ENCODE measurements at regions not wholly inside any gene's neighbourhood (a gene's known extent, or its start where the extent isn't known, plus 50 kb on each side); places are given as distances from the start of the nearest gene placed in this dataset.

DNA sequence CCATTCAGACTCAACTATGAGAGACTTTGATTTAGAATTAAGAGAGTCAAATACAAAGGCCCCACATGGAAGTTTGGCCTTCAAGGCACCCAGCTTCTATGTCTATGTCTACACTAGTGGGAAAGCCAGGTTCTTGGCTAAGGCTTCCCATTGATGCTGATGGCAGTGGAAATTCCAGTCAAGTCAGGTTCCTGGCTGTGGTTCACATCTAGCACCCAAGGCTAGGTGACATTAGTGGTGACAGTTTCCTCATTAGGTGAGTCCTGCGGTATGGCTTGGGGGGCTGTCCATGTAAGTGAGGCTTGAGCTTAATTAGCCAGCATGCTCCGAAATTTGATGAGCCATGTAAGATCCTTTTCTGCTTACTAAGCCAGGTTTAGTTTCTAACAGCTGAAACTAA is 460.9 kb downstream of the RMST start:
- H3K36me3 Mint-ChIP-seq (ENCODE audit: unreplicated experiment): no peaks in the 10 kb centered on the region
- no peaks in the 10 kb centered on the region for H3K9me3 Mint-ChIP-seq (ENCODE audit: unreplicated experiment)
- DNase-seq: no peak
- no peaks in the 10 kb centered on the region for H3K27me3 Mint-ChIP-seq (ENCODE audit: unreplicated experiment)
- H3K4me1 Mint-ChIP-seq (ENCODE audit: low read depth, unreplicated experiment): no peaks in the 10 kb centered on the region
- H3K4me3 Mint-ChIP-seq (ENCODE audit: unreplicated experiment): no peak overlapping the region
- TF ChIP-seq, protein P1, sequence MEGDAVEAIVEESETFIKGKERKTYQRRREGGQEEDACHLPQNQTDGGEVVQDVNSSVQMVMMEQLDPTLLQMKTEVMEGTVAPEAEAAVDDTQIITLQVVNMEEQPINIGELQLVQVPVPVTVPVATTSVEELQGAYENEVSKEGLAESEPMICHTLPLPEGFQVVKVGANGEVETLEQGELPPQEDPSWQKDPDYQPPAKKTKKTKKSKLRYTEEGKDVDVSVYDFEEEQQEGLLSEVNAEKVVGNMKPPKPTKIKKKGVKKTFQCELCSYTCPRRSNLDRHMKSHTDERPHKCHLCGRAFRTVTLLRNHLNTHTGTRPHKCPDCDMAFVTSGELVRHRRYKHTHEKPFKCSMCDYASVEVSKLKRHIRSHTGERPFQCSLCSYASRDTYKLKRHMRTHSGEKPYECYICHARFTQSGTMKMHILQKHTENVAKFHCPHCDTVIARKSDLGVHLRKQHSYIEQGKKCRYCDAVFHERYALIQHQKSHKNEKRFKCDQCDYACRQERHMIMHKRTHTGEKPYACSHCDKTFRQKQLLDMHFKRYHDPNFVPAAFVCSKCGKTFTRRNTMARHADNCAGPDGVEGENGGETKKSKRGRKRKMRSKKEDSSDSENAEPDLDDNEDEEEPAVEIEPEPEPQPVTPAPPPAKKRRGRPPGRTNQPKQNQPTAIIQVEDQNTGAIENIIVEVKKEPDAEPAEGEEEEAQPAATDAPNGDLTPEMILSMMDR (IDR thresholded peaks at IDR 0.05; ENCODE audit: partially characterized antibody, unreplicated experiment): no peak
- no peak overlapping the region for H3K27ac Mint-ChIP-seq (ENCODE audit: unreplicated experiment)

DNA sequence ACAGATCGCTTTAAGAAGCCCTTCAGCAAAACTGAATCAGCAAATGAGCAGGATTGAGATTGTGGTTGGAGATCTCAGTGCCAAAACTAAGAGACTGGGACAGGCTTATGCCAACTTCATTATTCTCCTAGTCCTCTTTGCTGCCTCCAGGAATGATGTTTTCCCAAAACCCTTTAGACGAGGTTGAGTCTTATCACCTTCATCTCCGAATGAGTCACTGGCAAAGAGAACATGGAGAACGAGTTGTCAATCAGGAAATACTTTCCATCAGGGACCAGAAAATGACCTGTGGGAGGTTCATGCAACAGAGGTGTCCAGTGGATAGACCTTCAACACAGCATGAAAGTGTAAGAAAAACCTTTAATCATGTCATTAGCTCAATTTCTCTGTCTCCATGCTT is 461.5 kb downstream of the RMST start:
- no peak for DNase-seq
- no peak overlapping the region for H3K4me3 Mint-ChIP-seq (ENCODE audit: unreplicated experiment)
- H3K9me3 Mint-ChIP-seq (ENCODE audit: unreplicated experiment): no peaks in the 10 kb centered on the region
- no peaks in the 10 kb centered on the region for H3K36me3 Mint-ChIP-seq (ENCODE audit: unreplicated experiment)
- no peaks in the 10 kb centered on the region for H3K4me1 Mint-ChIP-seq (ENCODE audit: low read depth, unreplicated experiment)
- no peak overlapping the region for H3K27ac Mint-ChIP-seq (ENCODE audit: unreplicated experiment)
- TF ChIP-seq, protein P1 (IDR thresholded peaks at IDR 0.05; ENCODE audit: partially characterized antibody, unreplicated experiment): no peak
- no peaks in the 10 kb centered on the region for H3K27me3 Mint-ChIP-seq (ENCODE audit: unreplicated experiment)

DNA sequence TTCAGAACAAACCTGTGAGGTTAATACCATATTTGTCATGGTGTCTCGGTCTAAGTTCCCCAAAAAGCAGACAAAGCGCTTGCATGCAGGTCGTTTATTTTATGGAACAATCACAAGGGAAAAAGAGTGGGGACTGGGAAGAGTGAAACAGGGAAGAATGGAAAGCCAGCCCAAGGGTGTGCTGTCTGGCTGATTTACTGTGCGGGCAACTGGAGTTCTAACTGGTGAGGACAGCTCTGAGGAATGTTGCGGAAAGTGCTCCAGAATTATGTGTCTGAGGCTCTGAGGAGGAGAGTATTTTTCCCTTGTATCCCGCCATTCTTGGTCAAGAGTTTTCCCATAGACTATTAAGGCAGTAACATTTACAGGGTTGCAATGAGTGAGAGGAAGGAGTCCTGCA is 465.4 kb downstream of the RMST start:
- TF ChIP-seq, protein P1 (IDR thresholded peaks at IDR 0.05; ENCODE audit: partially characterized antibody, unreplicated experiment): no peak

DNA sequence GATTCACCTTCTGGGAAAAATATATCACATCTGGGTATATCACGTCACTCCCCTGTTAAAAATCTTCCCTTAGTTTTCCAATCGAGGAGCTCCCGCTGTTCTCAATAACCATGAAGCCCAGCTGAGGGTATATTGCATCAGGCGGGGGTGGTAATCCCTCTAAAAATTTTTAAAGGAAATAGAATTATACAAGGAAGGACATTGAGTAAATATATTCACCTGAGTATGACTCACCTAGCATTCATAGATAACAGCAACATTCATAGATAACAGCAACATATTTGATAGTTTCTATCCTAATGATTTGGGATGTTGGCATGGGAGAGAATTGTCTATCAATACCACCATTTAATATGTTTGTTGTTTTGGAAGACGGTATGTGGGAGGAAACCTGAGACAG is 473.6 kb downstream of the RMST start:
- no peaks in the 10 kb centered on the region for H3K36me3 Mint-ChIP-seq (ENCODE audit: unreplicated experiment)
- no peak for DNase-seq
- no peak overlapping the region for H3K27ac Mint-ChIP-seq (ENCODE audit: unreplicated experiment)
- TF ChIP-seq, protein P1 (IDR thresholded peaks at IDR 0.05; ENCODE audit: partially characterized antibody, unreplicated experiment): no peak
- H3K27me3 Mint-ChIP-seq (ENCODE audit: unreplicated experiment): no peaks in the 10 kb centered on the region
- H3K4me3 Mint-ChIP-seq (ENCODE audit: unreplicated experiment): no peak overlapping the region
- no peaks in the 10 kb centered on the region for H3K4me1 Mint-ChIP-seq (ENCODE audit: low read depth, unreplicated experiment)
- H3K9me3 Mint-ChIP-seq (ENCODE audit: unreplicated experiment): no peaks in the 10 kb centered on the region

More for the DNA sequence above, 465.4 kb downstream of the RMST start:
- DNase-seq: no peak
- Mint-ChIP-seq H3K9me3 (ENCODE audit: unreplicated experiment) (no peaks in the 10 kb centered on the region), H3K27ac (ENCODE audit: unreplicated experiment) (no peak overlapping the region), H3K4me1 (ENCODE audit: low read depth, unreplicated experiment) (no peaks in the 10 kb centered on the region), H3K27me3 (ENCODE audit: unreplicated experiment) (no peaks in the 10 kb centered on the region), H3K36me3 (ENCODE audit: unreplicated experiment) (no peaks in the 10 kb centered on the region), H3K4me3 (ENCODE audit: unreplicated experiment) (no peak overlapping the region)

DNA sequence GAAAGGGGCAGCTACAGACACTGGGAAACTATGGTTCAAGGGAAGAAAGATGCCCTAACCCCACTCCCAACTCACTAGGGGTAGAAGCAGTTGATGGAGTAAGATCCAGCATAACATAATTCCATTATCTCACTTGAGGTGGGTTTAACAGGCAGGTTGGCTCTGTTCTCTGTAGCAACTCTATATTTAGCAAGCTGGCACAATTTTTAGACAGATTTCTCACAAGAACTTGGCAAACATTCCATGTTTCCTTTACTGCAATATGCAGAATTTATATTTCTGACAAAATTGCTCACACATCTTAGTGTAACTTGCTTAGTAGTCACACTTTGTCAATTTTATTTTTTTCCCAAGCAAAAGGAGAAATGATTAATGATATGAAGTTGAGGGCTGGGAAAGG is 475.4 kb downstream of the RMST start:
- TF ChIP-seq, protein P1 (IDR thresholded peaks at IDR 0.05; ENCODE audit: partially characterized antibody, unreplicated experiment): no peak
- H3K36me3 Mint-ChIP-seq (ENCODE audit: unreplicated experiment): no peaks in the 10 kb centered on the region
- no peaks in the 10 kb centered on the region for H3K9me3 Mint-ChIP-seq (ENCODE audit: unreplicated experiment)
- H3K4me1 Mint-ChIP-seq (ENCODE audit: low read depth, unreplicated experiment): no peaks in the 10 kb centered on the region
- no peak overlapping the region for H3K27ac Mint-ChIP-seq (ENCODE audit: unreplicated experiment)
- DNase-seq: no peak
- no peak overlapping the region for H3K4me3 Mint-ChIP-seq (ENCODE audit: unreplicated experiment)
- no peaks in the 10 kb centered on the region for H3K27me3 Mint-ChIP-seq (ENCODE audit: unreplicated experiment)

Data from glutamatergic neuron (in vitro differentiated cells).